ENCODE measurements at regions not wholly inside any gene's neighbourhood (a gene's known extent, or its start where the extent isn't known, plus 50 kb on each side); places are given as distances from the start of the nearest gene placed in this dataset.

- TF ChIP-seq EZH2 (IDR thresholded peaks at IDR 0.05; ENCODE audit: insufficient read depth, low read length): no peak
- no peak for TF ChIP-seq CTCF (IDR thresholded peaks at IDR 0.05; ENCODE audit: insufficient read depth, low read depth, low read length)
These were observed 159.0 kb upstream of the OR13F1 start for GRCh38 chr9:104345061-104345460.
